HepG2 (cell line): ENCODE measurements at regions not wholly inside any gene's neighbourhood (a gene's known extent, or its start where the extent isn't known, plus 50 kb on each side); places are given as distances from the start of the nearest gene placed in this dataset.

ENCODE experiments used
- ATAC-seq: fragments of 200-7000 bp; cut with Tn5 transposase; 3 replicates; pipeline ENCODE4 v1.9.1; 2020; ENCODE audit warnings: mild to moderate bottlenecking, moderate library complexity
- BruUV-seq: library from RNA; stranded (reverse); fragments of 400-500 nt; replicated peaks from 2 replicates; lab custom pipeline; 2021; lab: Mats Ljungman, UMichigan
- CTCF ChIA-PET: fragments of 300-600 bp; formaldehyde crosslinking; extraction: SDS; loops from one replicate; lab custom pipeline; 2021; ENCODE audit warnings: low total read pairs, inconsistent platforms, low intra/inter-chr PET ratio; lab: Yijun Ruan, JAX
- POLR2A ChIA-PET: fragments of 350-600 bp; sonication (Branson Sonifier 250); formaldehyde crosslinking; loops from one replicate; lab custom pipeline; 2020; ENCODE audit warnings: antibody characterized with exemption, inconsistent platforms; lab: Yijun Ruan, JAX
- DNase-seq: peaks from one replicate; pipeline ENCODE4 v3.0.0-alpha.2; 2015; ENCODE audit warnings: low spot score
- FAIRE-seq: peaks from 3 replicates; lab custom pipeline; 2011; peaks lifted over from hg19 to GRCh38; lab: Jason Lieb, UNC
- H2AFZ ChIP-seq: one replicate; pipeline ENCODE4 v1.6.1; 2011; ENCODE audit warnings: low read length, inconsistent platforms
- H3K27ac ChIP-seq: fragments of 300-600 bp; 3 replicates; pipeline ENCODE4 v1.8.0; 2011; ENCODE audit warnings: mixed run types, mild to moderate bottlenecking, mixed read lengths, low read length, inconsistent platforms; ENCODE audit not compliant: insufficient read depth; ENCODE audit errors: extremely low read length
- H3K27me3 ChIP-seq, 2 experiments: fragments of 200-600 bp in 1 of 2; 2 replicates in 1 of 2; 3 replicates in 1 of 2; pipeline versions ENCODE4 v1.6.0 to v1.8.0; 2011; ENCODE audit warnings: low read length in 2 of 2, mild to moderate bottlenecking in 2 of 2, moderate library complexity in 2 of 2, inconsistent platforms in 1 of 2; ENCODE audit not compliant: insufficient read depth in 2 of 2, control insufficient read depth in 1 of 2
- H3K36me3 ChIP-seq, 2 experiments: fragments of 200-600 bp in 1 of 2; replicated peaks in 1 of 2; 2 replicates in 1 of 2; 3 replicates in 1 of 2; pipeline versions ENCODE4 v1.5.1 to v1.8.0; 2011; ENCODE audit warnings: low read length in 2 of 2, inconsistent platforms in 1 of 2; ENCODE audit not compliant: insufficient read depth in 2 of 2, control insufficient read depth in 1 of 2
- H3K4me1 ChIP-seq: 2 replicates; pipeline ENCODE4 v1.5.1; 2012; ENCODE audit warnings: low read length, inconsistent platforms; ENCODE audit not compliant: insufficient read depth
- H3K4me2 ChIP-seq: 2 replicates; pipeline ENCODE4 v1.6.0; 2011; ENCODE audit warnings: low read depth, low read length, inconsistent platforms
- H3K4me3 ChIP-seq, 3 experiments: fragments of 200-600 bp in 1 of 3; sonication (generic), shearing (Covaris generic) in 1 of 3; replicated peaks in 1 of 3; 2 replicates each; pipeline ENCODE4 v1.5.1; 2011 to 2016; ENCODE audit warnings: low read length in 3 of 3, inconsistent platforms in 2 of 3, low read depth in 2 of 3, mild to moderate bottlenecking in 2 of 3, control low read depth in 1 of 3, mixed read lengths in 1 of 3; ENCODE audit not compliant: insufficient read depth in 1 of 3
- H3K79me2 ChIP-seq: one replicate; pipeline ENCODE4 v1.6.1; 2011; ENCODE audit warnings: low read length, inconsistent platforms; ENCODE audit not compliant: insufficient read depth
- H3K9ac ChIP-seq: 2 replicates; pipeline ENCODE4 v1.6.0; 2011; ENCODE audit warnings: mild to moderate bottlenecking, low read depth, low read length, inconsistent platforms; ENCODE audit not compliant: insufficient read depth
- H3K9me3 ChIP-seq: 2 replicates; pipeline ENCODE4 v1.5.1; 2012; ENCODE audit warnings: mild to moderate bottlenecking, low read length
- H4K20me1 ChIP-seq: 2 replicates; pipeline ENCODE4 v1.6.0; 2011; ENCODE audit warnings: inconsistent platforms, mild to moderate bottlenecking, low read length, moderate library complexity; ENCODE audit not compliant: insufficient read depth
- CENPT ChIP-seq: sonication (generic); formaldehyde crosslinking; IDR thresholded peaks from 2 replicates; pipeline ENCODE4 v1.8.0; 2022; ENCODE audit warnings: low read depth, mild to moderate bottlenecking, moderate library complexity, missing genetic modification reagents
- KAT7 ChIP-seq: IDR thresholded peaks from 2 replicates; pipeline ENCODE4 v1.6.1; 2018; ENCODE audit warnings: borderline replicate concordance, missing compliant biosample characterization
- KLF13 ChIP-seq: sonication (generic); formaldehyde crosslinking; IDR thresholded peaks from 2 replicates; pipeline ENCODE4 v1.4.0; 2020; ENCODE audit warnings: mild to moderate bottlenecking, missing genetic modification reagents
- KLF15 ChIP-seq: sonication (generic); formaldehyde crosslinking; IDR thresholded peaks from 2 replicates; pipeline ENCODE4 v1.8.1; 2023; ENCODE audit warnings: borderline replicate concordance, mild to moderate bottlenecking, inconsistent platforms, missing genetic modification reagents, mixed read lengths
- SETDB1 ChIP-seq: sonication (generic); formaldehyde crosslinking; IDR thresholded peaks from 2 replicates; pipeline ENCODE4 v1.5.1; 2020; ENCODE audit warnings: missing genetic modification reagents, mild to moderate bottlenecking, borderline replicate concordance
- TFE3 ChIP-seq: IDR thresholded peaks from 2 replicates; pipeline ENCODE4 v1.6.1; 2016
- ZBTB39 ChIP-seq: sonication (generic); formaldehyde crosslinking; IDR thresholded peaks from 2 replicates; pipeline ENCODE4 v1.5.0; 2020; ENCODE audit warnings: missing genetic modification reagents
- ZHX2 ChIP-seq, 2 experiments: sonication (generic) in 1 of 2; formaldehyde crosslinking in 1 of 2; IDR thresholded peaks; 2 replicates each; pipeline versions ENCODE4 v1.6.1 to v1.9.0; 2014 to 2022; ENCODE audit warnings: antibody characterized with exemption in 1 of 2, borderline replicate concordance in 1 of 2, inconsistent platforms in 1 of 2, low read depth in 1 of 2, missing genetic modification reagents in 1 of 2
- ZNF329 ChIP-seq: sonication (generic); formaldehyde crosslinking; IDR thresholded peaks from 2 replicates; pipeline ENCODE4 v1.9.0; 2021; ENCODE audit warnings: low read depth, mild to moderate bottlenecking, missing genetic modification reagents
- WGBS: methylation state at CpG from one replicate; pipeline ENCODE4 v1.1.6; 2017; ENCODE audit warnings: low lambda C conversion rate; 5-methylcytosine and 5-hydroxymethylcytosine counted together
- in situ Hi-C: cut with HindIII; loops from 2 replicates; pipeline ENCODE4 v1.10.0; 2017; ENCODE audit warnings: low pct_unique_long_range_greater_than_20kb; ENCODE audit not compliant: extremely low pct_ligation_motif_present
- intact Hi-C: fragments of 100-400 bp; cut with micrococcal nuclease; formaldehyde crosslinking; loops from one replicate; pipeline ENCODE4 v1.10.0; 2022; ENCODE audit not compliant: unreplicated experiment

GRCh38 chr15:79629687-79630086 lies 197.6 kb downstream of the MINAR1 start:
- Histone ChIP-seq H3K4me2 (no peak overlapping the region), H3K27ac (no peak overlapping the region), H3K4me1 (peaks cover 9% of the 10 kb centered on the region), H2AFZ (no peak overlapping the region)
- intact Hi-C loops = no loop called here
- TF ChIP-seq ZHX2 (IDR thresholded peaks at IDR 0.05; ENCODE audit: low read depth) = no peak
- TF ChIP-seq ZHX2 (CRISPR knock-in tag; IDR thresholded peaks at IDR 0.05; ENCODE audit: borderline replicate concordance) = no peak
- TF ChIP-seq KLF15 (CRISPR knock-in tag) = no peak
- TF ChIP-seq SETDB1 (CRISPR knock-in tag) = no peak
- no peak for TF ChIP-seq CENPT
- TF ChIP-seq KLF13 (CRISPR knock-in tag) = no peak
- no peak for TF ChIP-seq TFE3 (CRISPR knock-in tag)
- TF ChIP-seq KAT7 = no peak
- TF ChIP-seq ZNF329 (CRISPR knock-in tag) = no peak
- no peak for TF ChIP-seq ZBTB39 (CRISPR knock-in tag)
- TF ChIP-seq, all 625 proteins: peak for 0
- H3K79me2 ChIP-seq = no peaks in the 10 kb centered on the region
- WGBS = 17% methylated on average over 3 of the region's 5 CpGs
- ATAC-seq (no peak), DNase-seq (no peak), FAIRE-seq (no peak)
- in situ Hi-C loops = no loop called here
- CTCF ChIA-PET = no interaction called here
- H3K4me3 ChIP-seq = no peak overlapping the region
- no TSS peak for BruUV-seq
- H3K9me3 ChIP-seq = no peaks in the 10 kb centered on the region
- no peaks in the 10 kb centered on the region for H4K20me1 ChIP-seq
- no peaks in the 10 kb centered on the region for H3K36me3 ChIP-seq
- POLR2A ChIA-PET = no interaction called here
- no peak overlapping the region for H3K9ac ChIP-seq
- no peaks in the 10 kb centered on the region for H3K27me3 ChIP-seq
